ENCODE measurements at regions not wholly inside any gene's neighbourhood (a gene's known extent, or its start where the extent isn't known, plus 50 kb on each side); places are given as distances from the start of the nearest gene placed in this dataset.

DNA sequence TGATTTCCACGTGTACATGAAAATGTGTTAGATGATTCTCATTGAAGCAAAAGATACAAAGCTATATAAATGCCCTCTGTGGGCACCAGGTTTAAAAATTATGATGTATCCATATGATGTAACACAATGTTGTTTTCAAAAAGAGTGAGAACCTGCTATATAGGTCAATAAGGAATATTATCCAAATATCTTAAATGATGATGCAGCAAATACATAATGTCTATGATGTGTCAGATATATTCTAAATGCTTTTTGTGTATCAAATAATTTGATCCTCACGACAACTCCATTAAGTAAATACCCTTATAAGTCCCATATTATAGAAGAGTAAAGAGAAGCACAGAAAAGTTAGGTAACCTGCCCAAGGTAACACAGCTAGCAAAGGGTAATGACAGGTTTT is 393.0 kb upstream of the DCN start:
- in situ Hi-C loops (cut with MboI; ENCODE audit: low sequenced_read_pairs, unreplicated experiment): loop anchor here (25.0 kb wide), 2 partner anchors 562 to 1012 kb away; partner anchors contain the start of gene BTG1
- TF ChIP-seq, protein P1, sequence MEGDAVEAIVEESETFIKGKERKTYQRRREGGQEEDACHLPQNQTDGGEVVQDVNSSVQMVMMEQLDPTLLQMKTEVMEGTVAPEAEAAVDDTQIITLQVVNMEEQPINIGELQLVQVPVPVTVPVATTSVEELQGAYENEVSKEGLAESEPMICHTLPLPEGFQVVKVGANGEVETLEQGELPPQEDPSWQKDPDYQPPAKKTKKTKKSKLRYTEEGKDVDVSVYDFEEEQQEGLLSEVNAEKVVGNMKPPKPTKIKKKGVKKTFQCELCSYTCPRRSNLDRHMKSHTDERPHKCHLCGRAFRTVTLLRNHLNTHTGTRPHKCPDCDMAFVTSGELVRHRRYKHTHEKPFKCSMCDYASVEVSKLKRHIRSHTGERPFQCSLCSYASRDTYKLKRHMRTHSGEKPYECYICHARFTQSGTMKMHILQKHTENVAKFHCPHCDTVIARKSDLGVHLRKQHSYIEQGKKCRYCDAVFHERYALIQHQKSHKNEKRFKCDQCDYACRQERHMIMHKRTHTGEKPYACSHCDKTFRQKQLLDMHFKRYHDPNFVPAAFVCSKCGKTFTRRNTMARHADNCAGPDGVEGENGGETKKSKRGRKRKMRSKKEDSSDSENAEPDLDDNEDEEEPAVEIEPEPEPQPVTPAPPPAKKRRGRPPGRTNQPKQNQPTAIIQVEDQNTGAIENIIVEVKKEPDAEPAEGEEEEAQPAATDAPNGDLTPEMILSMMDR (IDR thresholded peaks at IDR 0.05; ENCODE audit: borderline replicate concordance, control extremely low read depth, extremely low read depth, insufficient read depth, missing control alignments): no peak
- no peak for DNase-seq (ENCODE audit: low spot score)

DNA sequence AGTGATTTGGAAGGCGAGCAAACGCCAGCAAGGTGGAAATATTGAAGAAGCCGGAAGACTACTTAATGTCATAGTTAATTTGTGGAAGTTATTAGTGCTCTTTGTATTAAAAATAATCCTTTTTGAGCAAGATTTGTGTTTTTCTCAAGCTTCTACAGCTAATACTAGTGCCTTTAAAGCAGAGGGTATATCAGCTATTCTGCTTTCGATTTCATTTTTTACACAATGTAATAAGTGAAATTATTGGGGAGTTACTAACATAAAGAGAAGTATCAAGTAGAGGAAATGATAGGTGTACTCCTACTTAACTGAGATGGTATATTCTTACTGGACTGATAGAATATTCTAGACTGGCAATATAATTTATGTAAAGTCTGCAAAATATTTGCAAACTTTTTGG is 392.4 kb upstream of the DCN start:
- DNase-seq (ENCODE audit: low spot score): no peak
- TF ChIP-seq, protein P1 (IDR thresholded peaks at IDR 0.05; ENCODE audit: borderline replicate concordance, control extremely low read depth, extremely low read depth, insufficient read depth, missing control alignments): no peak

DNA sequence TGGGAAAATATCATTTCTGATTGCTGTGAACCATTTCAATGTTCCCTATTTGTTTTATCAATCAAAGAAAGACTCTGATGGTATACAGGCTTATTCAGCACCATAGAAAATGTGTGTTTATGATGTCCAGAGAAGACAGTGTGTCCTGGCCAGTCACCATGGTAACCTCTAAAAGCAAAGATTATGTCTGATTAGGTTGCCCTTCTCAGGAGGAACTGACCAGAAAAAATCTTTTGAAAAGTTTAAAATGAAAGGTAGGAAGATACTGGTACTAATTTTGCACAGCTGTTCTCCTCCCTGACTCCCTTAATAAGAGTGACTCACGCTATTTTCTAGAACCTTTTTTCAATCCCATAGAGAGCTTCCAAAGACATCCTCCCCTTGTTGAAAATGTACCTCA is 391.8 kb upstream of the DCN start:
- DNase-seq (ENCODE audit: low spot score): no peak
- TF ChIP-seq, protein P1 (IDR thresholded peaks at IDR 0.05; ENCODE audit: borderline replicate concordance, control extremely low read depth, extremely low read depth, insufficient read depth, missing control alignments): no peak
- in situ Hi-C loops (cut with MboI; ENCODE audit: low sequenced_read_pairs, unreplicated experiment): no loop called here

More for the DNA sequence above, 392.4 kb upstream of the DCN start:
- in situ Hi-C loops (cut with MboI; ENCODE audit: low sequenced_read_pairs, unreplicated experiment): loop anchor here (25.0 kb wide), 2 partner anchors 562 to 1012 kb away; partner anchors contain the start of gene BTG1

DNA sequence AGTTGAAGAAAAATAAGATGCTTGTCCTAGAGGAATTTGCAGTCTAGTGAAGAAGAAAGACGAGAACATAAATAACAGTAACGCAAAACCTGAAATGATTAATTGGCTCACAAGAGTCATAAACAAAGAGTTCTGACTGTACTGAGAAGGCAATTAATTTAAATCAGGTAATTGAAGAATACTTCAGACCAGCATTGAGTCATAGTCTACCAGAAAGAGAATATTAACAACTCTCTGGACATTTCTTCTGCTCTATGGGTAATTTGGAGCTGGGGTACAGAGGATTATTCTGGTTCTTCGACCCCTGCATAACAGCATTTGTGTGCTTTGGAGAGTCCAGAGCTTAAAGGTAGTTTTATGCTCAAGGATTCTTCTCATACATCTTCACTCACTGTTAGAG is 390.3 kb upstream of the DCN start:
- in situ Hi-C loops (cut with MboI; ENCODE audit: low sequenced_read_pairs, unreplicated experiment): no loop called here
- DNase-seq (ENCODE audit: low spot score): no peak
- TF ChIP-seq, protein P1 (IDR thresholded peaks at IDR 0.05; ENCODE audit: borderline replicate concordance, control extremely low read depth, extremely low read depth, insufficient read depth, missing control alignments): no peak

DNA sequence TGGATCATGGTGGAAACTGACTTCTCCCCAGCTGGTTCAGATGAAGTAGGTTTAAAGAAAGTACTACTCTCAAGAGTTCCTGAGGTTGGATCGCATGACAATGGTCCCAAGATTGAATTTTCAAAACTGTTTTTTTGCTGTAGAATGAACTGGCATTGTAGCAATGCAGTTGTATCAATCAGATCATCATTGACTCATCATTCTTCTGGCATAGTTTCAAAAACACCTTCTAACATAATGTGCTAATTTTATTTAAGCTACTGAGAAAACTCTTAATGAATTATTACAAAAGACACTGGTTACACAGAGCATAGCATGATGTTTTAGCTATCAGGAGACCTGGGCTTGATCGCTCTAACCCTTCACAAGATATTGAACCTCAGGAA is 384.5 kb upstream of the DCN start:
- in situ Hi-C loops (cut with MboI; ENCODE audit: low sequenced_read_pairs, unreplicated experiment): no loop called here
- DNase-seq (ENCODE audit: low spot score): no peak
- TF ChIP-seq, protein P1 (IDR thresholded peaks at IDR 0.05; ENCODE audit: borderline replicate concordance, control extremely low read depth, extremely low read depth, insufficient read depth, missing control alignments): no peak

DNA sequence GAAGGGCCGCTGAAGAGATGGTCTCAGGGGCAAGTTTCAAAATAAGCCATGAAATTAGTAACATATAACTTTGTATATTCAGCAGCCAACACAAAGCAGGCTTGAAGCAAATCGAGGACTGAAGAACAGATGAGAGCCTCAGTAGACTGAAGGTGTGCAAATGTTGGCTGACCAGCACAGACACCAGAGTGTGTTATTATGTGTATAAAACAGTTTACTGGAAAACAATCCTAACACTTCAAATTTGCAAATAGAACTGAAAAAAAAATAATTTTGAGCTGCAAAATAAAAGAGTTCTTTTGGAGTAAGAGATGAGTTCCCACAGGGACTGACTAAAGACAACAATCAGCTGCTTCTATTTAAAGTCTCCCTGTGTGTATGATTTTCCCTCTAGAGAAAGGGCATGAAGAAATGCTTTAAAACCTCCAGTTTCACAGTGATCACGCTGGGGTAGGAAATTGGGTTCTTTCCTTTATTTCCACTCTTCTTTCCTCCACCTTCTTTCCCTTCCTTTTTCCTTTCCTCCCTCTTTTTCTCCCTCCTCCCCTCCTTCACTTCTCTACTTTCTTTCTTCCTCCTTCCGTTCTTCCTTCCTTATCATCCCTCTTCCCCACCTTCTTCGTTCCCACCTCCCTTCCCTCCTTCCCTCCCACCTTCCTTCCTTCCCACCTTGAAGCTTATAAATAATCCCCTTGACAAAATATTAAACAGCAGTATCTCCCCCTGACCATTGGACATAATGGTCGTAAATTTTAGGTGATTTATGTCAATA is 383.9 kb upstream of the DCN start:
- in situ Hi-C loops (cut with MboI; ENCODE audit: low sequenced_read_pairs, unreplicated experiment): no loop called here

More for the DNA sequence above, 383.9 kb upstream of the DCN start:
- TF ChIP-seq, protein P1 (IDR thresholded peaks at IDR 0.05; ENCODE audit: borderline replicate concordance, control extremely low read depth, extremely low read depth, insufficient read depth, missing control alignments): no peak
- no peak for DNase-seq (ENCODE audit: low spot score)

All from GM13976 (cell line).